GM10266 (cell line): ENCODE measurements at regions not wholly inside any gene's neighbourhood (a gene's known extent, or its start where the extent isn't known, plus 50 kb on each side); places are given as distances from the start of the nearest gene placed in this dataset.
A peak's percentile ranks its signal among the peaks of the same experiment; 100 is the strongest.

Experiments used
- DNase-seq: peaks from one replicate; pipeline ENCODE4 v3.0.0; 2012; ENCODE audit errors: extremely low spot score
- CTCF ChIP-seq: IDR thresholded peaks from 2 replicates; pipeline ENCODE4 v1.5.1; 2012; ENCODE audit warnings: mild to moderate bottlenecking, low read depth; ENCODE audit not compliant: control insufficient read depth, insufficient read depth; ENCODE audit errors: missing control alignments

- no peak for DNase-seq
- no peak for TF ChIP-seq CTCF
Measured at GRCh38 chr11:45076761-45077160, 69.7 kb upstream of the PRDM11 start.

GRCh38 chr11:45078236-45079074 lies 68.0 kb upstream of the PRDM11 start:
- no peak for DNase-seq
- no peak for TF ChIP-seq CTCF

GRCh38 chr11:45079075-45079444 lies 67.4 kb upstream of the PRDM11 start:
- TF ChIP-seq CTCF, result no peak
- no peak for DNase-seq

- no peak for TF ChIP-seq CTCF
- no peak for DNase-seq
Measured at GRCh38 chr11:45079567-45079942, 66.9 kb upstream of the PRDM11 start.

- DNase-seq, result peak; percentile 30
- no peak for TF ChIP-seq CTCF
Measured at GRCh38 chr11:45079943-45080719, 66.3 kb upstream of the PRDM11 start.

GRCh38 chr11:45082744-45083543 lies 63.5 kb upstream of the PRDM11 start:
- DNase-seq, result no peak
- TF ChIP-seq CTCF, result no peak

GRCh38 chr11:45083544-45084087 lies 62.8 kb upstream of the PRDM11 start:
- peak; percentile 27 for TF ChIP-seq CTCF
- no peak for DNase-seq
